HPDE6-E6E7 (cell line): ENCODE measurements at regions not wholly inside any gene's neighbourhood (a gene's known extent, or its start where the extent isn't known, plus 50 kb on each side); places are given as distances from the start of the nearest gene placed in this dataset.

ENCODE experiments used
- DNase-seq: peaks from one replicate; pipeline ENCODE4 v3.0.0; 2011; ENCODE audit warnings: missing footprints; ENCODE audit errors: extremely low spot score

GRCh38 chr6:26196846-26197635, 109.8 kb downstream of the HFE start:
- peak; percentile 78 for DNase-seq

GRCh38 chr6:26197636-26197932, 110.4 kb downstream of the HFE start:
- no peak for DNase-seq

- DNase-seq = no peak
Measured at GRCh38 chr6:26197933-26198721, 110.9 kb downstream of the HFE start.

GRCh38 chr6:26198722-26199056, 111.5 kb downstream of the HFE start:
- DNase-seq = no peak

- no peak for DNase-seq
Measured at GRCh38 chr6:26199057-26199772, 112.0 kb downstream of the HFE start.

- no peak for DNase-seq
Measured at GRCh38 chr6:26199773-26200764, 112.8 kb downstream of the HFE start.

GRCh38 chr6:26200918-26201721, 113.9 kb downstream of the HFE start:
- no peak for DNase-seq

- DNase-seq = no peak
Measured at GRCh38 chr6:26202201-26202611, 115.0 kb downstream of the HFE start.

- no peak for DNase-seq
Measured at GRCh38 chr6:26202811-26203583, 115.8 kb downstream of the HFE start.

GRCh38 chr6:26204332-26205160, 117.3 kb downstream of the HFE start:
- peak; percentile 95 for DNase-seq

- no peak for DNase-seq
Measured at GRCh38 chr6:26205161-26205624, 118.0 kb downstream of the HFE start.

GRCh38 chr6:26205625-26206574, 118.7 kb downstream of the HFE start:
- DNase-seq = no peak

GRCh38 chr6:26206868-26207801, 119.9 kb downstream of the HFE start:
- no peak for DNase-seq

- DNase-seq = no peak
Measured at GRCh38 chr6:26211963-26212362, 124.7 kb downstream of the HFE start.

GRCh38 chr6:26213334-26214075, 126.3 kb downstream of the HFE start:
- DNase-seq = no peak
